H1 (cell line): ENCODE measurements at regions not wholly inside any gene's neighbourhood (a gene's known extent, or its start where the extent isn't known, plus 50 kb on each side); places are given as distances from the start of the nearest gene placed in this dataset.

ENCODE experiments used
- CBX5 ChIP-seq: fragments of 300-800, 300-1000 bp; sonication (generic); IDR thresholded peaks from 2 replicates; pipeline ENCODE4 v1.7.1; 2016; ENCODE audit warnings: antibody characterized with exemption, low read length, low read depth
- CREB1 ChIP-seq: IDR thresholded peaks from 2 replicates; pipeline ENCODE4 v1.6.1; 2012; ENCODE audit warnings: inconsistent platforms
- CTBP2 ChIP-seq: IDR thresholded peaks from 2 replicates; pipeline ENCODE4 v1.7.0; 2011; ENCODE audit warnings: borderline replicate concordance, mild to moderate bottlenecking, moderate library complexity, mixed read lengths, low read length; ENCODE audit not compliant: insufficient read depth, insufficient read length
- GTF2F1 ChIP-seq: IDR thresholded peaks from 2 replicates; pipeline ENCODE4 v1.6.1; 2012; ENCODE audit warnings: low read depth, low read length, improper control_type of control experiment, borderline replicate concordance
- HDAC6 ChIP-seq: IDR thresholded peaks from one replicate; pipeline ENCODE4 v1.7.1; 2012; ENCODE audit warnings: low read depth, mild to moderate bottlenecking, inconsistent platforms, low read length, moderate library complexity
- KDM5A ChIP-seq: fragments of 200-600 bp; IDR thresholded peaks from 2 replicates; pipeline ENCODE4 v1.7.1; 2012; ENCODE audit warnings: mild to moderate bottlenecking, low read length, inconsistent platforms, mixed read lengths
- MAX ChIP-seq: IDR thresholded peaks from 2 replicates; pipeline ENCODE4 v1.6.1; 2012; ENCODE audit warnings: inconsistent platforms
- SP2 ChIP-seq: IDR thresholded peaks from 2 replicates; pipeline ENCODE4 v1.6.1; 2012; ENCODE audit warnings: mild to moderate bottlenecking, low read length, inconsistent platforms
- TF ChIP-seq, protein P1 (sequence below): fragments of 300-600 bp; sonication (generic); IDR thresholded peaks from 2 replicates; pipeline ENCODE4 v1.7.1; 2012; ENCODE audit warnings: low read length, moderate library complexity, mild to moderate bottlenecking, inconsistent platforms; ENCODE audit not compliant: insufficient replicate concordance
- TF ChIP-seq, protein P2 (sequence below), 3 experiments: IDR thresholded peaks; 1 replicate in 2 of 3; 2 replicates in 1 of 3; pipeline versions ENCODE4 v1.5.1 to v1.6.1; 2011; ENCODE audit warnings: low read length in 3 of 3, mild to moderate bottlenecking in 3 of 3, inconsistent platforms in 2 of 3, low read depth in 1 of 3, moderate library complexity in 1 of 3; ENCODE audit not compliant: insufficient read depth in 1 of 3; ENCODE audit errors: control extremely low read depth in 1 of 3

GRCh38 chr18:64419156-64419555 is 270.3 kb upstream of the LINC00305 start (continued):
- TF ChIP-seq, protein P1, sequence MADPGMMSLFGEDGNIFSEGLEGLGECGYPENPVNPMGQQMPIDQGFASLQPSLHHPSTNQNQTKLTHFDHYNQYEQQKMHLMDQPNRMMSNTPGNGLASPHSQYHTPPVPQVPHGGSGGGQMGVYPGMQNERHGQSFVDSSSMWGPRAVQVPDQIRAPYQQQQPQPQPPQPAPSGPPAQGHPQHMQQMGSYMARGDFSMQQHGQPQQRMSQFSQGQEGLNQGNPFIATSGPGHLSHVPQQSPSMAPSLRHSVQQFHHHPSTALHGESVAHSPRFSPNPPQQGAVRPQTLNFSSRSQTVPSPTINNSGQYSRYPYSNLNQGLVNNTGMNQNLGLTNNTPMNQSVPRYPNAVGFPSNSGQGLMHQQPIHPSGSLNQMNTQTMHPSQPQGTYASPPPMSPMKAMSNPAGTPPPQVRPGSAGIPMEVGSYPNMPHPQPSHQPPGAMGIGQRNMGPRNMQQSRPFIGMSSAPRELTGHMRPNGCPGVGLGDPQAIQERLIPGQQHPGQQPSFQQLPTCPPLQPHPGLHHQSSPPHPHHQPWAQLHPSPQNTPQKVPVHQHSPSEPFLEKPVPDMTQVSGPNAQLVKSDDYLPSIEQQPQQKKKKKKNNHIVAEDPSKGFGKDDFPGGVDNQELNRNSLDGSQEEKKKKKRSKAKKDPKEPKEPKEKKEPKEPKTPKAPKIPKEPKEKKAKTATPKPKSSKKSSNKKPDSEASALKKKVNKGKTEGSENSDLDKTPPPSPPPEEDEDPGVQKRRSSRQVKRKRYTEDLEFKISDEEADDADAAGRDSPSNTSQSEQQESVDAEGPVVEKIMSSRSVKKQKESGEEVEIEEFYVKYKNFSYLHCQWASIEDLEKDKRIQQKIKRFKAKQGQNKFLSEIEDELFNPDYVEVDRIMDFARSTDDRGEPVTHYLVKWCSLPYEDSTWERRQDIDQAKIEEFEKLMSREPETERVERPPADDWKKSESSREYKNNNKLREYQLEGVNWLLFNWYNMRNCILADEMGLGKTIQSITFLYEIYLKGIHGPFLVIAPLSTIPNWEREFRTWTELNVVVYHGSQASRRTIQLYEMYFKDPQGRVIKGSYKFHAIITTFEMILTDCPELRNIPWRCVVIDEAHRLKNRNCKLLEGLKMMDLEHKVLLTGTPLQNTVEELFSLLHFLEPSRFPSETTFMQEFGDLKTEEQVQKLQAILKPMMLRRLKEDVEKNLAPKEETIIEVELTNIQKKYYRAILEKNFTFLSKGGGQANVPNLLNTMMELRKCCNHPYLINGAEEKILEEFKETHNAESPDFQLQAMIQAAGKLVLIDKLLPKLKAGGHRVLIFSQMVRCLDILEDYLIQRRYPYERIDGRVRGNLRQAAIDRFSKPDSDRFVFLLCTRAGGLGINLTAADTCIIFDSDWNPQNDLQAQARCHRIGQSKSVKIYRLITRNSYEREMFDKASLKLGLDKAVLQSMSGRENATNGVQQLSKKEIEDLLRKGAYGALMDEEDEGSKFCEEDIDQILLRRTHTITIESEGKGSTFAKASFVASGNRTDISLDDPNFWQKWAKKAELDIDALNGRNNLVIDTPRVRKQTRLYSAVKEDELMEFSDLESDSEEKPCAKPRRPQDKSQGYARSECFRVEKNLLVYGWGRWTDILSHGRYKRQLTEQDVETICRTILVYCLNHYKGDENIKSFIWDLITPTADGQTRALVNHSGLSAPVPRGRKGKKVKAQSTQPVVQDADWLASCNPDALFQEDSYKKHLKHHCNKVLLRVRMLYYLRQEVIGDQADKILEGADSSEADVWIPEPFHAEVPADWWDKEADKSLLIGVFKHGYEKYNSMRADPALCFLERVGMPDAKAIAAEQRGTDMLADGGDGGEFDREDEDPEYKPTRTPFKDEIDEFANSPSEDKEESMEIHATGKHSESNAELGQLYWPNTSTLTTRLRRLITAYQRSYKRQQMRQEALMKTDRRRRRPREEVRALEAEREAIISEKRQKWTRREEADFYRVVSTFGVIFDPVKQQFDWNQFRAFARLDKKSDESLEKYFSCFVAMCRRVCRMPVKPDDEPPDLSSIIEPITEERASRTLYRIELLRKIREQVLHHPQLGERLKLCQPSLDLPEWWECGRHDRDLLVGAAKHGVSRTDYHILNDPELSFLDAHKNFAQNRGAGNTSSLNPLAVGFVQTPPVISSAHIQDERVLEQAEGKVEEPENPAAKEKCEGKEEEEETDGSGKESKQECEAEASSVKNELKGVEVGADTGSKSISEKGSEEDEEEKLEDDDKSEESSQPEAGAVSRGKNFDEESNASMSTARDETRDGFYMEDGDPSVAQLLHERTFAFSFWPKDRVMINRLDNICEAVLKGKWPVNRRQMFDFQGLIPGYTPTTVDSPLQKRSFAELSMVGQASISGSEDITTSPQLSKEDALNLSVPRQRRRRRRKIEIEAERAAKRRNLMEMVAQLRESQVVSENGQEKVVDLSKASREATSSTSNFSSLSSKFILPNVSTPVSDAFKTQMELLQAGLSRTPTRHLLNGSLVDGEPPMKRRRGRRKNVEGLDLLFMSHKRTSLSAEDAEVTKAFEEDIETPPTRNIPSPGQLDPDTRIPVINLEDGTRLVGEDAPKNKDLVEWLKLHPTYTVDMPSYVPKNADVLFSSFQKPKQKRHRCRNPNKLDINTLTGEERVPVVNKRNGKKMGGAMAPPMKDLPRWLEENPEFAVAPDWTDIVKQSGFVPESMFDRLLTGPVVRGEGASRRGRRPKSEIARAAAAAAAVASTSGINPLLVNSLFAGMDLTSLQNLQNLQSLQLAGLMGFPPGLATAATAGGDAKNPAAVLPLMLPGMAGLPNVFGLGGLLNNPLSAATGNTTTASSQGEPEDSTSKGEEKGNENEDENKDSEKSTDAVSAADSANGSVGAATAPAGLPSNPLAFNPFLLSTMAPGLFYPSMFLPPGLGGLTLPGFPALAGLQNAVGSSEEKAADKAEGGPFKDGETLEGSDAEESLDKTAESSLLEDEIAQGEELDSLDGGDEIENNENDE: no peak
- TF ChIP-seq, protein P2, sequence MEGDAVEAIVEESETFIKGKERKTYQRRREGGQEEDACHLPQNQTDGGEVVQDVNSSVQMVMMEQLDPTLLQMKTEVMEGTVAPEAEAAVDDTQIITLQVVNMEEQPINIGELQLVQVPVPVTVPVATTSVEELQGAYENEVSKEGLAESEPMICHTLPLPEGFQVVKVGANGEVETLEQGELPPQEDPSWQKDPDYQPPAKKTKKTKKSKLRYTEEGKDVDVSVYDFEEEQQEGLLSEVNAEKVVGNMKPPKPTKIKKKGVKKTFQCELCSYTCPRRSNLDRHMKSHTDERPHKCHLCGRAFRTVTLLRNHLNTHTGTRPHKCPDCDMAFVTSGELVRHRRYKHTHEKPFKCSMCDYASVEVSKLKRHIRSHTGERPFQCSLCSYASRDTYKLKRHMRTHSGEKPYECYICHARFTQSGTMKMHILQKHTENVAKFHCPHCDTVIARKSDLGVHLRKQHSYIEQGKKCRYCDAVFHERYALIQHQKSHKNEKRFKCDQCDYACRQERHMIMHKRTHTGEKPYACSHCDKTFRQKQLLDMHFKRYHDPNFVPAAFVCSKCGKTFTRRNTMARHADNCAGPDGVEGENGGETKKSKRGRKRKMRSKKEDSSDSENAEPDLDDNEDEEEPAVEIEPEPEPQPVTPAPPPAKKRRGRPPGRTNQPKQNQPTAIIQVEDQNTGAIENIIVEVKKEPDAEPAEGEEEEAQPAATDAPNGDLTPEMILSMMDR (IDR thresholded peaks at IDR 0.05; ENCODE audit: control extremely low read depth in 1 of 3, insufficient read depth in 1 of 3, low read depth in 1 of 3, low read length in 3 of 3): no peak
- no peak for TF ChIP-seq KDM5A
- TF ChIP-seq SP2: no peak
- TF ChIP-seq GTF2F1: no peak
- no peak for TF ChIP-seq MAX
- TF ChIP-seq HDAC6: no peak
- no peak for TF ChIP-seq CBX5
- no peak for TF ChIP-seq CREB1
- no peak for TF ChIP-seq CTBP2
